ENCODE measurements at regions not wholly inside any gene's neighbourhood (a gene's known extent, or its start where the extent isn't known, plus 50 kb on each side); places are given as distances from the start of the nearest gene placed in this dataset.

DNA sequence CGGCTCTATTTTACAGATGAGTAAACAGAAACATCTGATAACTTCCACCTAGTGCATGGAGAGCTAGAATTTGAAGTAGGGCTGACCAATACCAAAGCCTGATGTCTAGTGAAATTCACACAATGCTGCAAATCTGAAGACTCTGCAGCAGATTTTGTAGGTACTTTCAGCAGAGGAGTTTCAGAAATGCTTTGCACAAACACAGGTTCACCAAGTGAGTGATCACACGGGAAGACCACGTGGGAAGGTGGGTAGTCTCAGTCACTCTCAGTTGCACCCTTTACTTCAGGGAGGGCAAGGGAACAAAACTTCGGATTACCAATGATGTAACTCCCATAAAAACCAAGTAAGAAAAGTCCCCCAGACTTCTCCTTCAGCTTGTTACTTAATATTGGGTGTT lies 63.3 kb upstream of the DAAM1 start:
- TF ChIP-seq, protein P1, sequence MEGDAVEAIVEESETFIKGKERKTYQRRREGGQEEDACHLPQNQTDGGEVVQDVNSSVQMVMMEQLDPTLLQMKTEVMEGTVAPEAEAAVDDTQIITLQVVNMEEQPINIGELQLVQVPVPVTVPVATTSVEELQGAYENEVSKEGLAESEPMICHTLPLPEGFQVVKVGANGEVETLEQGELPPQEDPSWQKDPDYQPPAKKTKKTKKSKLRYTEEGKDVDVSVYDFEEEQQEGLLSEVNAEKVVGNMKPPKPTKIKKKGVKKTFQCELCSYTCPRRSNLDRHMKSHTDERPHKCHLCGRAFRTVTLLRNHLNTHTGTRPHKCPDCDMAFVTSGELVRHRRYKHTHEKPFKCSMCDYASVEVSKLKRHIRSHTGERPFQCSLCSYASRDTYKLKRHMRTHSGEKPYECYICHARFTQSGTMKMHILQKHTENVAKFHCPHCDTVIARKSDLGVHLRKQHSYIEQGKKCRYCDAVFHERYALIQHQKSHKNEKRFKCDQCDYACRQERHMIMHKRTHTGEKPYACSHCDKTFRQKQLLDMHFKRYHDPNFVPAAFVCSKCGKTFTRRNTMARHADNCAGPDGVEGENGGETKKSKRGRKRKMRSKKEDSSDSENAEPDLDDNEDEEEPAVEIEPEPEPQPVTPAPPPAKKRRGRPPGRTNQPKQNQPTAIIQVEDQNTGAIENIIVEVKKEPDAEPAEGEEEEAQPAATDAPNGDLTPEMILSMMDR (IDR thresholded peaks at IDR 0.05), result no peak
- TF ChIP-seq POLR2A (IDR thresholded peaks at IDR 0.05; ENCODE audit: low read depth) (no peak), POLR2AphosphoS5 (IDR thresholded peaks at IDR 0.05) (no peak)
